GM23248 (cell line): ENCODE measurements at regions not wholly inside any gene's neighbourhood (a gene's known extent, or its start where the extent isn't known, plus 50 kb on each side); places are given as distances from the start of the nearest gene placed in this dataset.
A peak's percentile ranks its signal among the peaks of the same experiment; 100 is the strongest.

Source experiments
- DNase-seq: peaks from one replicate; pipeline ENCODE4 v3.0.0-alpha.2; 2015
- H2AFZ ChIP-seq: fragments of 200-600 bp; sonication (generic); 2 replicates; pipeline ENCODE4 v1.6.1; 2016; ENCODE audit warnings: antibody characterized with exemption
- H3F3A ChIP-seq: fragments of 200-600 bp; sonication (generic); 2 replicates; pipeline ENCODE4 v1.6.1; 2016; ENCODE audit warnings: mild to moderate bottlenecking, antibody characterized with exemption, mixed run types; ENCODE audit not compliant: insufficient read depth
- H3K27ac ChIP-seq: fragments of 200-600 bp; sonication (generic); 2 replicates; pipeline ENCODE4 v1.5.1; 2016; ENCODE audit warnings: mild to moderate bottlenecking
- H3K27me3 ChIP-seq: fragments of 200-600 bp; sonication (generic); replicated peaks from 2 replicates; pipeline ENCODE4 v1.6.1; 2016; ENCODE audit warnings: mild to moderate bottlenecking; ENCODE audit not compliant: insufficient read depth
- H3K36me3 ChIP-seq: fragments of 200-600 bp; sonication (generic); 2 replicates; pipeline ENCODE4 v1.6.1; 2016; ENCODE audit warnings: low read depth, mild to moderate bottlenecking
- H3K4me1 ChIP-seq: fragments of 200-600 bp; sonication (generic); 2 replicates; pipeline ENCODE4 v1.6.1; 2016; ENCODE audit warnings: mild to moderate bottlenecking; ENCODE audit not compliant: insufficient read depth
- H3K4me2 ChIP-seq: fragments of 200-600 bp; sonication (generic); one replicate; pipeline ENCODE4 v1.6.1; 2016; ENCODE audit warnings: mild to moderate bottlenecking; ENCODE audit not compliant: unreplicated experiment
- H3K4me3 ChIP-seq: fragments of 200-600 bp; sonication (generic); 2 replicates; pipeline ENCODE4 v1.5.1; 2016; ENCODE audit warnings: mild to moderate bottlenecking
- H3K79me2 ChIP-seq: fragments of 200-600 bp; sonication (generic); 2 replicates; pipeline ENCODE4 v1.6.1; 2016; ENCODE audit warnings: mild to moderate bottlenecking; ENCODE audit not compliant: insufficient read depth
- H3K9ac ChIP-seq: fragments of 200-600 bp; sonication (generic); 2 replicates; pipeline ENCODE4 v1.6.1; 2016; ENCODE audit warnings: mild to moderate bottlenecking
- H3K9me2 ChIP-seq: fragments of 200-600 bp; sonication (generic); 2 replicates; pipeline ENCODE4 v1.6.1; 2016; ENCODE audit warnings: mixed run types, mild to moderate bottlenecking, moderate library complexity; ENCODE audit not compliant: insufficient read depth
- H3K9me3 ChIP-seq: fragments of 200-600 bp; sonication (generic); one replicate; pipeline ENCODE4 v1.6.1; 2017; ENCODE audit warnings: low read depth
- H4K20me1 ChIP-seq: fragments of 200-600 bp; sonication (generic); 2 replicates; pipeline ENCODE4 v1.6.0; 2016; ENCODE audit not compliant: insufficient read depth
- EZH2 ChIP-seq: fragments of 200-600 bp; sonication (generic); IDR thresholded peaks from 2 replicates; pipeline ENCODE4 v1.6.1; 2018; ENCODE audit warnings: antibody characterized with exemption, mild to moderate bottlenecking; ENCODE audit not compliant: insufficient read depth, poor library complexity, severe bottlenecking
- EZH2phosphoT487 ChIP-seq: fragments of 200-600 bp; sonication (generic); IDR thresholded peaks from 2 replicates; pipeline ENCODE4 v1.6.1; 2018; ENCODE audit warnings: antibody characterized with exemption, moderate library complexity, mild to moderate bottlenecking, low read depth; ENCODE audit not compliant: insufficient read depth
- WGBS, 2 experiments: methylation state at CpG; one replicate each; pipeline ENCODE4 v1.1.6; 2015 to 2017; ENCODE audit warnings: low lambda C conversion rate in 2 of 2, low coverage in 1 of 2; ENCODE audit errors: missing lambda C conversion rate in 2 of 2; 5-methylcytosine and 5-hydroxymethylcytosine counted together
- in situ Hi-C: fragments of 300-500 bp; cut with MboI; formaldehyde crosslinking; loops from 2 replicates; pipeline ENCODE4 v1.15.0; 2020

GRCh38 chr14:44339231-44339630 is 167.9 kb downstream of the FSCB start:
- Histone ChIP-seq H3K9me3 (no peaks in the 10 kb centered on the region), H3K4me2 (no peak overlapping the region), H3K27me3 (no peaks in the 10 kb centered on the region), H4K20me1 (no peaks in the 10 kb centered on the region), H3K4me1 (no peaks in the 10 kb centered on the region), H3K9ac (no peak overlapping the region), H3K4me3 (no peak overlapping the region), H3K27ac (no peak overlapping the region), H2AFZ (no peak overlapping the region), H3K36me3 (no peaks in the 10 kb centered on the region), H3K9me2 (no peaks in the 10 kb centered on the region), H3K79me2 (no peaks in the 10 kb centered on the region), H3F3A (no peaks in the 10 kb centered on the region)
- in situ Hi-C loops, result no loop called here
- no peak for DNase-seq
- TF ChIP-seq EZH2phosphoT487 (no peak), EZH2 (no peak)

DNA sequence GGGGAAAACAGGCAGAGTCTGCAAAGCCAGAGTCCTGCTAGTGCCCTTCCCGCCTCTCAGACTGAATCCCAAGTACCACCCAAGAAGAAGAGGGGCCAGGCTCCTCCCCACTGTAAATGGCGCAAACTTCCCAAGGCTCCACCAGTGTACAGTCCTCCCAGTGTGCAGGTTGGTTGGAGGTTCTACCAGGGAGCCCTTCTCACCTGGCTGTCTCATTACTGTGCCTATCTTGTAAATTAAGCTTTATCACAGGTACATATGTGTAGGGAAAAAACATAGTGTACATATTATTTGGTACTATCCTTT is 189.7 kb downstream of the FSCB start:
- no peak overlapping the region for H3K9ac ChIP-seq
- WGBS, 2 experiments, result 55 to 77% methylated on average over 2 of the region's 2 CpGs
- no peak for TF ChIP-seq EZH2
- TF ChIP-seq EZH2phosphoT487, result no peak

GRCh38 chr14:44316647-44317440 is 190.2 kb downstream of the FSCB start:
- peaks cover 6% of the 10 kb centered on the region; the same call in 1 of the 2 replicates for H3K4me1 ChIP-seq
- H3K27me3 ChIP-seq, result no peaks in the 10 kb centered on the region
- H3K4me3 ChIP-seq, result no peak overlapping the region
- peaks cover 10% of the 10 kb centered on the region; the same call in 1 of the 2 replicates for H3F3A ChIP-seq
- no peak overlapping the region for H2AFZ ChIP-seq
- 17 to 21% methylated on average over 7 of the region's 7 CpGs for WGBS, 2 experiments
- H3K9ac ChIP-seq, result no peak overlapping the region
- peak; percentile 93 for DNase-seq
- H3K9me3 ChIP-seq, result no peaks in the 10 kb centered on the region
- no peaks in the 10 kb centered on the region for H4K20me1 ChIP-seq
- H3K79me2 ChIP-seq, result no peaks in the 10 kb centered on the region
- no peaks in the 10 kb centered on the region for H3K9me2 ChIP-seq
- no peak overlapping the region for H3K27ac ChIP-seq
- no peaks in the 10 kb centered on the region for H3K36me3 ChIP-seq
- peak overlapping the region; percentile 43 for H3K4me2 ChIP-seq
- TF ChIP-seq EZH2phosphoT487, result no peak
- no peak for TF ChIP-seq EZH2
- in situ Hi-C loops, result no loop called here

More for the DNA sequence above, 189.7 kb downstream of the FSCB start:
- H3K27me3 ChIP-seq, result no peaks in the 10 kb centered on the region
- H3K4me3 ChIP-seq, result no peak overlapping the region
- no peaks in the 10 kb centered on the region for H4K20me1 ChIP-seq
- in situ Hi-C loops, result no loop called here
- DNase-seq, result no peak
- peaks cover 6% of the 10 kb centered on the region; the same call in 1 of the 2 replicates for H3K4me1 ChIP-seq
- H3K79me2 ChIP-seq, result no peaks in the 10 kb centered on the region
- no peak overlapping the region for H3K4me2 ChIP-seq
- H3K9me3 ChIP-seq, result no peaks in the 10 kb centered on the region
- H3F3A ChIP-seq, result peaks cover 10% of the 10 kb centered on the region; the same call in 1 of the 2 replicates
- no peak overlapping the region for H3K27ac ChIP-seq
- no peak overlapping the region for H2AFZ ChIP-seq
- H3K36me3 ChIP-seq, result no peaks in the 10 kb centered on the region
- H3K9me2 ChIP-seq, result no peaks in the 10 kb centered on the region

DNA sequence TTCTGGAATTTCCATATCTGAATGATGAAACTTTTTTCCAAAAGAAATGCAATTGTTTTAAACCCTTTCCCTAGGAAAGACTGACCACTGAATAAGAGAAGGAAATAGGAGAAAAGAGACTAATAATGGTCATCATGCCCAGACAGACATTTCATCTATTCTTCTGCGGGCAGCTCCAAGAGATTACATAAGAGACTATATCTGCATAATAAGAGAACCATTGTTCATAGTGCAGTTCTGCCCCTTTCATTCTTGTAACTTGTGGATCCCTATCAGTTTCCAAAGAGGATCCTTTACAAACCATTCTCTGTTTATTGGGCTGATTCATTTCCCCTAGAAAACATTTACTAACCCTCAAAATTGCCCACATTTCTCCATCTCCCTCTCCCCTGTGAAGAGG is 197.8 kb downstream of the FSCB start:
- Histone ChIP-seq H3K27me3 (no peaks in the 10 kb centered on the region), H3K4me2 (no peak overlapping the region), H3K79me2 (no peaks in the 10 kb centered on the region), H3K4me1 (no peaks in the 10 kb centered on the region), H3K9ac (no peak overlapping the region), H3K9me2 (no peaks in the 10 kb centered on the region), H3K27ac (no peak overlapping the region), H4K20me1 (no peaks in the 10 kb centered on the region), H3F3A (no peaks in the 10 kb centered on the region), H3K4me3 (no peak overlapping the region), H3K9me3 (no peaks in the 10 kb centered on the region), H3K36me3 (no peaks in the 10 kb centered on the region), H2AFZ (no peak overlapping the region)
- in situ Hi-C loops, result no loop called here
- WGBS, 2 experiments, result 50 to 72% methylated on average over 1 of the region's 1 CpG
- TF ChIP-seq EZH2phosphoT487 (no peak), EZH2 (no peak)
- no peak for DNase-seq

GRCh38 chr14:44300916-44301315 is 206.2 kb downstream of the FSCB start:
- Histone ChIP-seq H4K20me1 (no peaks in the 10 kb centered on the region), H3F3A (no peaks in the 10 kb centered on the region), H2AFZ (no peak overlapping the region), H3K27ac (no peak overlapping the region), H3K27me3 (no peaks in the 10 kb centered on the region), H3K36me3 (no peaks in the 10 kb centered on the region), H3K9ac (no peak overlapping the region), H3K9me2 (no peaks in the 10 kb centered on the region), H3K9me3 (no peaks in the 10 kb centered on the region), H3K79me2 (no peaks in the 10 kb centered on the region), H3K4me3 (no peak overlapping the region), H3K4me2 (no peak overlapping the region), H3K4me1 (no peaks in the 10 kb centered on the region)
- DNase-seq, result no peak
- TF ChIP-seq EZH2phosphoT487, result no peak
- TF ChIP-seq EZH2, result no peak
- in situ Hi-C loops, result no loop called here
